Fibroblast of upper back skin (primary cell): ENCODE measurements at regions not wholly inside any gene's neighbourhood (a gene's known extent, or its start where the extent isn't known, plus 50 kb on each side); places are given as distances from the start of the nearest gene placed in this dataset.
"Not testable (repeated sequence)": the region's sequence is repeated elsewhere in the genome, so short reads cannot be mapped to it uniquely, and the experiment has no call there.

Experiments
- DNase-seq: peaks from one replicate; pipeline ENCODE4 v3.0.0-alpha.2; 2013

GRCh38 chr10:93127642-93128215, 54.0 kb downstream of the CYP26A1 start:
- DNase-seq = not testable (repeated sequence)

GRCh38 chr10:93131986-93132385, 58.3 kb downstream of the CYP26A1 start:
- no peak for DNase-seq

GRCh38 chr10:93138113-93138870, 64.6 kb downstream of the CYP26A1 start:
- DNase-seq = peak; percentile 33

- no peak for DNase-seq
Measured at GRCh38 chr10:93139059-93139655, 65.5 kb downstream of the CYP26A1 start.

- DNase-seq = no peak
Measured at GRCh38 chr10:93142534-93142933, 68.8 kb downstream of the CYP26A1 start.

GRCh38 chr10:93143281-93143680, 69.6 kb downstream of the CYP26A1 start:
- DNase-seq = no peak

GRCh38 chr10:93146336-93146735, 72.6 kb downstream of the CYP26A1 start:
- DNase-seq = no peak

- no peak for DNase-seq
Measured at GRCh38 chr10:93147281-93147680, 73.6 kb downstream of the CYP26A1 start.

- DNase-seq = no peak
Measured at GRCh38 chr10:93148476-93148875, 74.8 kb downstream of the CYP26A1 start.

GRCh38 chr10:93149761-93150160, 76.1 kb downstream of the CYP26A1 start:
- DNase-seq = peak; percentile 34

GRCh38 chr10:93150289-93150688, 76.6 kb downstream of the CYP26A1 start:
- no peak for DNase-seq

- DNase-seq = no peak
Measured at GRCh38 chr10:93150990-93151547, 77.4 kb downstream of the CYP26A1 start.

- DNase-seq = peak; percentile 89
Measured at GRCh38 chr10:93152136-93152535, 78.4 kb downstream of the CYP26A1 start.

GRCh38 chr10:93154531-93154930, 80.8 kb downstream of the CYP26A1 start:
- no peak for DNase-seq

- no peak for DNase-seq
Measured at GRCh38 chr10:93160140-93160539, 86.4 kb downstream of the CYP26A1 start.

GRCh38 chr10:93160829-93161228, 87.1 kb downstream of the CYP26A1 start:
- DNase-seq = peak; percentile 82

- DNase-seq = peak; percentile 50
Measured at GRCh38 chr10:93165367-93165766, 91.7 kb downstream of the CYP26A1 start.

- no peak for DNase-seq
Measured at GRCh38 chr10:93166134-93166533, 92.4 kb downstream of the CYP26A1 start.

GRCh38 chr10:93171837-93172236, 98.1 kb downstream of the CYP26A1 start:
- DNase-seq = no peak

- no peak for DNase-seq
Measured at GRCh38 chr10:93173967-93174845, 100.5 kb downstream of the CYP26A1 start.

GRCh38 chr10:93175490-93175889, 101.8 kb downstream of the CYP26A1 start:
- DNase-seq = no peak

- DNase-seq = no peak
Measured at GRCh38 chr10:93177511-93177910, 103.8 kb downstream of the CYP26A1 start.

- DNase-seq = no peak
Measured at GRCh38 chr10:93178226-93178625, 104.5 kb downstream of the CYP26A1 start.
